K562 (cell line): ENCODE measurements at regions not wholly inside any gene's neighbourhood (a gene's known extent, or its start where the extent isn't known, plus 50 kb on each side); places are given as distances from the start of the nearest gene placed in this dataset.

Source experiments
- ATAC-seq: fragments of 200-7000 bp; cut with Tn5 transposase; 3 replicates; pipeline ENCODE4 v1.9.1; 2020; ENCODE audit warnings: moderate library complexity
- BruUV-seq: library from RNA; stranded (reverse); fragments of 400-500 nt; replicated peaks from 2 replicates; lab custom pipeline; 2021; lab: Mats Ljungman, UMichigan
- CTCF ChIA-PET: fragments of 300-600 bp; formaldehyde crosslinking; extraction: SDS; loops from one replicate; lab custom pipeline; 2021; ENCODE audit warnings: low intra/inter-chr PET ratio; lab: Yijun Ruan, JAX
- POLR2A ChIA-PET: fragments of 300-600, 350-650 bp; sonication (Branson Sonifier 250); formaldehyde crosslinking; extraction: SDS; loops from one replicate; lab custom pipeline; 2021; ENCODE audit warnings: antibody characterized with exemption, inconsistent platforms; lab: Yijun Ruan, JAX
- DNase-seq, 4 experiments: peaks; one replicate each; pipeline versions ENCODE4 v3.0.0 to v3.0.0-alpha.2; 2011 to 2018; ENCODE audit warnings: low spot score in 3 of 4, mixed read lengths in 3 of 4; ENCODE audit errors: extremely low read depth in 1 of 4
- FAIRE-seq: peaks from 2 replicates; lab custom pipeline; 2011; peaks lifted over from hg19 to GRCh38; lab: Jason Lieb, UNC
- H2AFZ ChIP-seq: 2 replicates; pipeline ENCODE4 v1.6.0; 2011; ENCODE audit warnings: low read depth, low read length, control low read depth, inconsistent platforms
- H3K27ac ChIP-seq: fragments of 200-600 bp; 3 replicates; pipeline ENCODE4 v1.8.0; 2011; ENCODE audit warnings: low read depth, mild to moderate bottlenecking, control low read depth, inconsistent platforms, low read length, moderate library complexity, mixed read lengths; ENCODE audit errors: extremely low read depth
- H3K27me3 ChIP-seq, 2 experiments: fragments of 300-600 bp in 1 of 2; 2 replicates in 1 of 2; 3 replicates in 1 of 2; pipeline versions ENCODE4 v1.6.0 to v1.8.0; 2011; ENCODE audit warnings: inconsistent platforms in 2 of 2, low read length in 2 of 2, mild to moderate bottlenecking in 1 of 2, mixed read lengths in 1 of 2, moderate library complexity in 1 of 2; ENCODE audit not compliant: control insufficient read depth in 2 of 2, insufficient read depth in 2 of 2
- H3K36me3 ChIP-seq: fragments of 300-600 bp; 3 replicates; pipeline ENCODE4 v1.8.0; 2011; ENCODE audit warnings: mild to moderate bottlenecking, low read length, inconsistent platforms; ENCODE audit not compliant: control insufficient read depth, insufficient read depth
- H3K4me1 ChIP-seq, 2 experiments: fragments of 200-600 bp in 1 of 2; replicated peaks in 1 of 2; 2 replicates in 1 of 2; 3 replicates in 1 of 2; pipeline versions ENCODE4 v1.5.1 to v1.8.0; 2011; ENCODE audit warnings: inconsistent platforms in 2 of 2, low read length in 2 of 2, mild to moderate bottlenecking in 1 of 2, mixed read lengths in 1 of 2, moderate library complexity in 1 of 2; ENCODE audit not compliant: control insufficient read depth in 2 of 2, insufficient read depth in 2 of 2
- H3K4me2 ChIP-seq: 2 replicates; pipeline ENCODE4 v1.6.1; 2011; ENCODE audit warnings: low read length, control low read depth, inconsistent platforms, mixed read lengths; ENCODE audit not compliant: insufficient read depth
- H3K4me3 ChIP-seq: fragments of 200-600 bp; sonication (generic), shearing (Covaris generic); 2 replicates; pipeline ENCODE4 v1.5.1; 2016; ENCODE audit warnings: control low read depth, inconsistent platforms
- H3K79me2 ChIP-seq: fragments of 200-600 bp; 3 replicates; pipeline ENCODE4 v1.8.0; 2011; ENCODE audit warnings: low read length, inconsistent platforms; ENCODE audit not compliant: control insufficient read depth, insufficient read depth
- H3K9ac ChIP-seq, 2 experiments: 2 replicates each; pipeline versions ENCODE4 v1.6.0 to v1.6.1; 2011; ENCODE audit warnings: low read depth in 2 of 2, low read length in 2 of 2, control low read depth in 1 of 2, inconsistent platforms in 1 of 2, mild to moderate bottlenecking in 1 of 2, mixed read lengths in 1 of 2; ENCODE audit not compliant: insufficient read depth in 1 of 2
- H3K9me1 ChIP-seq: one replicate; pipeline ENCODE4 v1.6.0; 2011; ENCODE audit warnings: inconsistent platforms, mild to moderate bottlenecking, low read length, moderate library complexity; ENCODE audit not compliant: control insufficient read depth, insufficient read depth
- H3K9me3 ChIP-seq: replicated peaks from 2 replicates; pipeline ENCODE4 v1.5.1; 2011; ENCODE audit warnings: low read depth, low read length, inconsistent platforms; ENCODE audit not compliant: control insufficient read depth, insufficient read depth
- H4K20me1 ChIP-seq: replicated peaks from 2 replicates; pipeline ENCODE4 v1.6.1; 2011; ENCODE audit warnings: low read length, inconsistent platforms, mixed read lengths; ENCODE audit not compliant: control insufficient read depth, insufficient read depth
- MAFK ChIP-seq: IDR thresholded peaks from 2 replicates; pipeline ENCODE4 v1.6.1; 2011; ENCODE audit warnings: low read length, improper control_type of control experiment
- STAT5A ChIP-seq: IDR thresholded peaks from 2 replicates; pipeline ENCODE4 v1.6.1; 2012; ENCODE audit warnings: low read length, inconsistent platforms, borderline replicate concordance
- WGBS: fragments of 100-300 bp; shearing (Covaris generic); methylation state at CpG from one replicate; pipeline ENCODE4 v1.1.6; 2016; ENCODE audit warnings: low coverage, mixed read lengths; ENCODE audit not compliant: insufficient coverage; ENCODE audit errors: missing lambda C conversion rate; 5-methylcytosine and 5-hydroxymethylcytosine counted together
- in situ Hi-C: fragments of 300-500 bp; cut with MboI; formaldehyde crosslinking; loops from 4 replicates; pipeline ENCODE4 v1.15.0; 2018; ENCODE audit warnings: inconsistent platforms, mixed read lengths
- intact Hi-C: fragments of 100-400 bp; cut with micrococcal nuclease; formaldehyde crosslinking; loops from 2 replicates; pipeline ENCODE4 v1.14.2; 2022
- TF ChIP-seq, protein P1 (sequence below): fragments of 200-400 bp; formaldehyde crosslinking; IDR thresholded peaks from 2 replicates; pipeline ENCODE4 v1.6.1; 2017; ENCODE audit warnings: mild to moderate bottlenecking, low read depth, low read length, moderate library complexity

DNA sequence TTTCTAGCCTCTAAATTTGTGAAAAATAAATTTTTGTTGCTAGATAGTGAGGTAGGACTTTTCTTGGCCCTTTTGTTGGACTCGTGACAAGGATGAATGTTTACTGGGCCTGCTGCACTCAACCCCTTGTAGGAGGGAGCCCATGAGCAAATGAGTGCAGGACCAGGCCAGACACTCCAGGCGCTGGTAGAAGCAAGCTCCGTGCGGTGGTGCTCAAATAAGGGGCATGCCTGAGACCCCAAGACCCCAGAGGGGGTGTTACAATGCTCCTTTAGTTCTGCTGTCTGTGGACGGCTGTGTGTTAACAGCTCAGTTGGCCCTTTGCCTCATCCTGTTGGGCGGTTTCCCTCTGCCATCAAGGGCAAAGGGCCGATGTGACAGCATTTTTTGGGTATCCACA is 1195.3 kb upstream of the PHF14 start:
- no peaks in the 10 kb centered on the region for H3K79me2 ChIP-seq
- H3K27me3 ChIP-seq, result no peaks in the 10 kb centered on the region
- H3K4me1 ChIP-seq, result no peaks in the 10 kb centered on the region
- TF ChIP-seq MAFK, result no peak
- ChIA-PET POLR2A (no interaction called here), CTCF (no interaction called here)
- no peak overlapping the region for H3K4me2 ChIP-seq
- H3K27ac ChIP-seq, result no peak overlapping the region
- DNase-seq (no peak), ATAC-seq (no peak), FAIRE-seq (no peak)
- H3K9me3 ChIP-seq, result no peaks in the 10 kb centered on the region; the same call in 1 of the 2 replicates
- no peaks in the 10 kb centered on the region for H3K36me3 ChIP-seq
- WGBS, result 4% methylated on average over 7 of the region's 7 CpGs
- no TSS peak for BruUV-seq
- intact Hi-C loops (no loop called here), in situ Hi-C loops (no loop called here)
- H2AFZ ChIP-seq, result no peak overlapping the region
- no peak overlapping the region for H3K9ac ChIP-seq
- no peaks in the 10 kb centered on the region for H4K20me1 ChIP-seq
- no peak overlapping the region for H3K4me3 ChIP-seq
- no peaks in the 10 kb centered on the region for H3K9me1 ChIP-seq

GRCh38 chr7:9781710-9782109 is 1192.0 kb upstream of the PHF14 start:
- no peak overlapping the region for H3K4me3 ChIP-seq
- no peaks in the 10 kb centered on the region for H4K20me1 ChIP-seq
- H3K4me1 ChIP-seq, result no peaks in the 10 kb centered on the region
- intact Hi-C loops, result no loop called here
- H3K27ac ChIP-seq, result no peak overlapping the region
- ChIA-PET CTCF (no interaction called here), POLR2A (no interaction called here)
- H3K9me3 ChIP-seq, result no peaks in the 10 kb centered on the region; the same call in 1 of the 2 replicates
- TF ChIP-seq, protein P1, sequence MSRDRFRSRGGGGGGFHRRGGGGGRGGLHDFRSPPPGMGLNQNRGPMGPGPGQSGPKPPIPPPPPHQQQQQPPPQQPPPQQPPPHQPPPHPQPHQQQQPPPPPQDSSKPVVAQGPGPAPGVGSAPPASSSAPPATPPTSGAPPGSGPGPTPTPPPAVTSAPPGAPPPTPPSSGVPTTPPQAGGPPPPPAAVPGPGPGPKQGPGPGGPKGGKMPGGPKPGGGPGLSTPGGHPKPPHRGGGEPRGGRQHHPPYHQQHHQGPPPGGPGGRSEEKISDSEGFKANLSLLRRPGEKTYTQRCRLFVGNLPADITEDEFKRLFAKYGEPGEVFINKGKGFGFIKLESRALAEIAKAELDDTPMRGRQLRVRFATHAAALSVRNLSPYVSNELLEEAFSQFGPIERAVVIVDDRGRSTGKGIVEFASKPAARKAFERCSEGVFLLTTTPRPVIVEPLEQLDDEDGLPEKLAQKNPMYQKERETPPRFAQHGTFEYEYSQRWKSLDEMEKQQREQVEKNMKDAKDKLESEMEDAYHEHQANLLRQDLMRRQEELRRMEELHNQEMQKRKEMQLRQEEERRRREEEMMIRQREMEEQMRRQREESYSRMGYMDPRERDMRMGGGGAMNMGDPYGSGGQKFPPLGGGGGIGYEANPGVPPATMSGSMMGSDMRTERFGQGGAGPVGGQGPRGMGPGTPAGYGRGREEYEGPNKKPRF, result no peak
- TF ChIP-seq STAT5A, result no peak
- no peaks in the 10 kb centered on the region; the same call in 2 of the 3 replicates for H3K79me2 ChIP-seq
- no TSS peak for BruUV-seq
- H3K9me1 ChIP-seq, result no peaks in the 10 kb centered on the region
- no peak overlapping the region for H3K9ac ChIP-seq
- in situ Hi-C loops, result no loop called here
- ATAC-seq (no peak), DNase-seq (no peak), FAIRE-seq (no peak)
- H3K4me2 ChIP-seq, result no peak overlapping the region
- no peaks in the 10 kb centered on the region for H3K36me3 ChIP-seq
- no peaks in the 10 kb centered on the region for H3K27me3 ChIP-seq
- 0% methylated on average over 2 of the region's 2 CpGs for WGBS
- H2AFZ ChIP-seq, result no peak overlapping the region
